Epithelial cell of esophagus (primary cell): ENCODE measurements at regions not wholly inside any gene's neighbourhood (a gene's known extent, or its start where the extent isn't known, plus 50 kb on each side); places are given as distances from the start of the nearest gene placed in this dataset.
A peak's percentile ranks its signal among the peaks of the same experiment; 100 is the strongest.

Experiments
- DNase-seq: peaks from one replicate; pipeline ENCODE4 v3.0.0; 2010; ENCODE audit warnings: low read depth
- H3K4me3 ChIP-seq: 2 replicates; pipeline ENCODE4 v1.5.1; 2011; ENCODE audit warnings: mild to moderate bottlenecking, low read length, control low read depth
- TF ChIP-seq, protein P1 (sequence below): IDR thresholded peaks from 2 replicates; pipeline ENCODE4 v1.5.1; 2011; ENCODE audit warnings: low read depth, mild to moderate bottlenecking, low read length, control low read depth, inconsistent platforms; ENCODE audit not compliant: insufficient read depth; ENCODE audit errors: missing control alignments

DNA sequence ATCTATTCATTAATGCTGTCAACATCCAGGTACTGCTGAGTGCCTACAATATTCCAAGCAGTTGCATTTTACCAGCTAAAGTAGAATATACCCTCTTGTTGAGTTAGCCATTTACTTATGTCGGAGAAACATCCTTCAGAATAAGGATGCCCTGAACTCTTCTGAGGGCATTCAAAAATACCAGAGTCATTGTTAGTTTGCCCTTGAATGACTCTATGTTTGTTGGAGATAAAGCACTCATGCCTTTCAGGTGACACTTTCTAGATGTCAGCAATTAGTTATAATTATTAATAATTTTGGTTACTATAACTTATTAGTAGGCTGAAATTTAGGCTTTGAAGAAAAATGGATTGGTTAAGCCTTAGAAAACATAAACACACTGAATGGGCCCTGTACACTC is 286.2 kb upstream of the STXBP5 start:
- TF ChIP-seq, protein P1, sequence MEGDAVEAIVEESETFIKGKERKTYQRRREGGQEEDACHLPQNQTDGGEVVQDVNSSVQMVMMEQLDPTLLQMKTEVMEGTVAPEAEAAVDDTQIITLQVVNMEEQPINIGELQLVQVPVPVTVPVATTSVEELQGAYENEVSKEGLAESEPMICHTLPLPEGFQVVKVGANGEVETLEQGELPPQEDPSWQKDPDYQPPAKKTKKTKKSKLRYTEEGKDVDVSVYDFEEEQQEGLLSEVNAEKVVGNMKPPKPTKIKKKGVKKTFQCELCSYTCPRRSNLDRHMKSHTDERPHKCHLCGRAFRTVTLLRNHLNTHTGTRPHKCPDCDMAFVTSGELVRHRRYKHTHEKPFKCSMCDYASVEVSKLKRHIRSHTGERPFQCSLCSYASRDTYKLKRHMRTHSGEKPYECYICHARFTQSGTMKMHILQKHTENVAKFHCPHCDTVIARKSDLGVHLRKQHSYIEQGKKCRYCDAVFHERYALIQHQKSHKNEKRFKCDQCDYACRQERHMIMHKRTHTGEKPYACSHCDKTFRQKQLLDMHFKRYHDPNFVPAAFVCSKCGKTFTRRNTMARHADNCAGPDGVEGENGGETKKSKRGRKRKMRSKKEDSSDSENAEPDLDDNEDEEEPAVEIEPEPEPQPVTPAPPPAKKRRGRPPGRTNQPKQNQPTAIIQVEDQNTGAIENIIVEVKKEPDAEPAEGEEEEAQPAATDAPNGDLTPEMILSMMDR: no peak
- no peak for DNase-seq
- no peak overlapping the region for H3K4me3 ChIP-seq

DNA sequence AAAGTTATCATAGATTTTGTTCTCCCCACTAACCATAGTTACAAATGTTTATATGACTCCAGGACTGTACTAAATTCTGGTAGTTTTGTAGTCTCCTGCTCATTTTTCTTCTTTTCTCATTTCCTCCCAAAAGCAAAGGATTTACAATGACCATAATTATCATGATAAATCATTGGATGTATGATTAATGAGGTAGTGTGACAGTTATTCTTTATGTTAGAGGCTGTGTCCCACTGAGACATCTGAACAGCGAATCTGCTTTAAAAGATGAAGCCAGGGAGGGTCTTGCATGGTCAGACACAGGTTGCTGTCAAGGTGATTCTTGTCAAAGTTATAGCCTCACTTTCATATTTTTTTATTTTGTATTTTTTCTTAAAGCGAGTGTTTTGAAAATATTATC is 285.2 kb upstream of the STXBP5 start:
- no peak for DNase-seq
- TF ChIP-seq, protein P1: no peak
- no peak overlapping the region for H3K4me3 ChIP-seq

DNA sequence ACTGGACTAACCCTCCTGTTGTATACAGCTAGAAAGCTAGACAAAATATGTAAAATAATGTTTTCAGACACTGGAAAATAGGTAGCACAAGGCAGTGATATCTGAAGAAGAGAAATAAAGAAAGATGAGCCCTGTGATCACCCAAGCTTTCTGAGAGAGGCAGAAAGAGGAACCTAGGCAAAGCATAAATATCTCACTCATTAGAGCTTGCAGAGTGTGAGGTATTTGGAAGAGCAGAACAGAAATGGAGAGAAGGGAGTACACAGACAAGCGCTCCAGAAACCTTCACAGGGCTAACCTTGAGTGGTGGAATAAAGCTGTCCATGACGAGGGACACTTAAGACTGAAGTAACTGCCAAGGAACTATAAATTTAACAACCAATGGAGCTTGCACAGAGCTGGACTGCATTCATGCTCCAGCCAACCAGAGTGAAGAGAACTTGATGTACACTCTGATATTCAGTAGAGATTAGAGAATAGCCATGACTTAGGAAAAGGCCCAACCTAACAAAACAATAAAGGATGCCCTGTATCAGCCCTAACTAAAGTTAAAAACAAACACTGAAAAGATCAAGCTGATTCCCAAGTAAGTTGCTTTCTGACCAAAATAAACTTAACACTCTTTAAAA is 280.9 kb upstream of the STXBP5 start:
- no peak for DNase-seq
- H3K4me3 ChIP-seq: no peak overlapping the region
- TF ChIP-seq, protein P1: no peak

DNA sequence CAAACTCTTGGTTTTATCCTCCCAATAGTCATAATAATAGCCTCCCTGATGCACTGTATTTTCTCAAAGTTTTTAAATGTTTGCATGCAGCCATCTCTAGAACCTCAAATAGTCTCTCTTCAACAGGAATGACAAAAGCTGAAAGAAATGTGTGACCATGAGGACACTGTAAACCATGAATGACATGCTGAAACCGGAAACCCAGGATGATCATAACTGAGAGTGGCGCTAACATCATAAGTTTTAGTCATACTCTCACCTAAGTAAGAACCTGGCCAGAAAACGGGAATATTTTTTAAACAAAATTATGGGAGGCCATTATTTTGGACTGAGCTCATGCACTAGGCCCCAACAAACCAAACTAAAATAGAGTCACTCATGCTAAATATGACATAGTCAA is 278.4 kb upstream of the STXBP5 start:
- H3K4me3 ChIP-seq: no peak overlapping the region
- TF ChIP-seq, protein P1: no peak
- no peak for DNase-seq

DNA sequence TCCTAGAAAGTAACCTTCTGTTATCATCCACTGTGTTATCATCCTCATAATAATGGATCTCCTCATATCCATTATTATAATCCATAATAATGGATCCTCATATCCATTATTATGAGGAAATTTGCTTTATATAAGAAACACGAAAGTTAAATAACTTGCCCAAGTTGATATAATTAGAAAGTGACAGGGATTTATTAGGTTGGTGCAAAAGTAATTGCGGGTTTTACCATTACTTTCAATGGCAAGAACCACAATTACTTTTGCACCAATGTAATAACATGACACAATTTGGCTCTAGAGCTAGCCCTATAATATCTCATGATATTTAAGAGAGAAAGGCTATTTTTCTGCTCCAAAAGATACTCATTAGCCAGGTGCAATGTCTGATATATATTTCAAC is 275.7 kb upstream of the STXBP5 start:
- TF ChIP-seq, protein P1: no peak
- DNase-seq: no peak
- no peak overlapping the region for H3K4me3 ChIP-seq

DNA sequence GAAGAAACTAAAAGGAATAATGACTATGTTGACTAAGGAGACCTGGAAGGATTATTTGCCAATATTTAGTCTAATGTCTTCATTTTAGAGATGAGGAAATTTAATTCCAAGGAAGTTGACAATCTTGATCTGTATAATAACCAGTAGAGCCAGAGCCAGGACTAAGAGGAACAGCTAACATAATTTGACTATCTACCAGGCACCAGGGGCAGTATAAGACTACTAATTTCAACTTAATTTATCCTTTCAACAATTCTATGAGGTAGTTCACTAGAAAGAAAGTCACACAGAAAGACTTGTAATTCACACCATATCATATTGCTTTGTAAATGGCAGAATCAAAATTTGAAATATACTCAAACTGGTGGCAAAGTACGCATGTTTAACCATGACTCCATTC is 273.0 kb upstream of the STXBP5 start:
- DNase-seq: no peak
- TF ChIP-seq, protein P1: peak; percentile 6
- H3K4me3 ChIP-seq: no peak overlapping the region

DNA sequence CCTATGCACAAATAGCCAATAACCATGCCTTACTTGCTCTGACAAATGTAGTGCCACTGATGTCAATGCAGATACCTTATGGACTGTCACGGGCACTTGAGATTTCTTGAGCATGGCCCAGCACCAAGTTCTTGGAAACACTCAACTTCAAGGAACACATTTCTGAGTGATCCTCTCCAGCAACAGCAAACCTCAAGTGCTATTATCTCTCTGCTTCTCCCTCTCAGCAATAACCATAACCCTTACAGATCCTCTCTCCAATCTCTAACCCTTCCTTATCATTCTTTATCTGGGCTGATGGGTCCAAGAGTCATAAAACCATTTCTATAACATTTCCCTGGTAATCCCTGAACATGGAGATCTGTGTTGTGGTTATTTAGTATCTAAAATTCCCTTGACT is 266.9 kb upstream of the STXBP5 start:
- TF ChIP-seq, protein P1: no peak
- DNase-seq: no peak

More for the DNA sequence above, 266.9 kb upstream of the STXBP5 start:
- no peak overlapping the region for H3K4me3 ChIP-seq
